Choroid plexus epithelial cell (primary cell): ENCODE measurements at regions not wholly inside any gene's neighbourhood (a gene's known extent, or its start where the extent isn't known, plus 50 kb on each side); places are given as distances from the start of the nearest gene placed in this dataset.

ENCODE experiments used
- DNase-seq: peaks from one replicate; pipeline ENCODE4 v3.0.0-alpha.2; 2010; ENCODE audit warnings: low read depth
- H3K4me3 ChIP-seq: 2 replicates; pipeline ENCODE4 v1.5.1; 2011; ENCODE audit warnings: low read depth, mild to moderate bottlenecking, control low read depth, low read length, moderate library complexity
- CTCF ChIP-seq: conservative IDR thresholded peaks from 2 replicates; pipeline ENCODE4 v1.5.1; 2011; ENCODE audit warnings: low read depth, mild to moderate bottlenecking, control low read depth, inconsistent platforms, low read length, moderate library complexity

- DNase-seq: peak; percentile 97
- no peak for TF ChIP-seq CTCF
- H3K4me3 ChIP-seq: no peak overlapping the region
Measured at GRCh38 chr18:73462092-73462491, 594.3 kb upstream of the NETO1 start.

- no peak overlapping the region for H3K4me3 ChIP-seq
- no peak for TF ChIP-seq CTCF
- DNase-seq: peak; percentile 55
Measured at GRCh38 chr18:73461780-73462059, 593.9 kb upstream of the NETO1 start.

GRCh38 chr18:73461038-73461779 is 593.4 kb upstream of the NETO1 start:
- no peak overlapping the region for H3K4me3 ChIP-seq
- no peak for TF ChIP-seq CTCF
- DNase-seq: peak; percentile 38

GRCh38 chr18:73458186-73458964 is 590.6 kb upstream of the NETO1 start:
- no peak overlapping the region for H3K4me3 ChIP-seq
- no peak for TF ChIP-seq CTCF
- no peak for DNase-seq

- H3K4me3 ChIP-seq: no peak overlapping the region
- no peak for DNase-seq
Measured at GRCh38 chr18:73456643-73457042, 588.9 kb upstream of the NETO1 start.

GRCh38 chr18:73452866-73453265 is 585.1 kb upstream of the NETO1 start:
- DNase-seq: no peak
- TF ChIP-seq CTCF: no peak

More at GRCh38 chr18:73456643-73457042, 588.9 kb upstream of the NETO1 start:
- TF ChIP-seq CTCF: no peak

GRCh38 chr18:73446502-73446901 is 578.7 kb upstream of the NETO1 start:
- TF ChIP-seq CTCF: no peak
- DNase-seq: no peak
- H3K4me3 ChIP-seq: no peak overlapping the region

More at GRCh38 chr18:73452866-73453265, 585.1 kb upstream of the NETO1 start:
- H3K4me3 ChIP-seq: no peak overlapping the region
